B cell (primary cell): ENCODE measurements at regions not wholly inside any gene's neighbourhood (a gene's known extent, or its start where the extent isn't known, plus 50 kb on each side); places are given as distances from the start of the nearest gene placed in this dataset.
"Not testable (repeated sequence)": the region's sequence is repeated elsewhere in the genome, so short reads cannot be mapped to it uniquely, and the experiment has no call there.

Experiments
- ATAC-seq: fragments of 200-7000 bp; cut with Tn5 transposase; one replicate; pipeline ENCODE4 v1.10.0; 2021; ENCODE audit warnings: low read depth, mild to moderate bottlenecking, moderate number of reproducible peaks, moderate library complexity
- CTCF ChIA-PET: fragments of 350-600 bp; sonication (Branson Sonifier 250); formaldehyde crosslinking; loops from one replicate; lab custom pipeline; 2021; ENCODE audit warnings: antibody characterized with exemption, inconsistent platforms; lab: Charles Lee
- POLR2A ChIA-PET: fragments of 350-600 bp; sonication (Branson Sonifier 250); formaldehyde crosslinking; loops from one replicate; lab custom pipeline; 2021; ENCODE audit warnings: antibody characterized with exemption; lab: Charles Lee
- DNase-seq: peaks from one replicate; pipeline ENCODE4 v3.0.0; 2013
- H2AFZ ChIP-seq: 2 replicates; pipeline ENCODE4 v1.6.1; 2012; ENCODE audit warnings: mild to moderate bottlenecking, low read depth, low read length; ENCODE audit not compliant: insufficient read depth, poor library complexity, severe bottlenecking
- H3K27ac ChIP-seq, 2 donors: 1 replicate in 1 of 2; 2 replicates in 1 of 2; pipeline ENCODE4 v1.5.1; 2012 to 2013; ENCODE audit warnings: low read length in 2 of 2, mild to moderate bottlenecking in 2 of 2, moderate library complexity in 1 of 2
- H3K27me3 ChIP-seq, 4 experiments: fragments of 200-600 bp in 1 of 4; sonication (generic) in 1 of 4; replicated peaks in 1 of 4; 1 replicate in 2 of 4; 2 replicates in 2 of 4; pipeline versions ENCODE4 v1.6.1 to v1.7.0; 2013 to 2016; ENCODE audit warnings: low read length in 3 of 4, mild to moderate bottlenecking in 2 of 4, mixed read lengths in 1 of 4, moderate library complexity in 1 of 4; ENCODE audit not compliant: insufficient read depth in 4 of 4, control insufficient read depth in 3 of 4; ENCODE audit errors: control extremely low read depth in 1 of 4
- H3K36me3 ChIP-seq, 2 experiments: replicated peaks in 1 of 2; 1 replicate in 1 of 2; 2 replicates in 1 of 2; pipeline versions ENCODE4 v1.6.1 to v1.7.1; 2013; ENCODE audit warnings: low read length in 1 of 2; ENCODE audit not compliant: insufficient read depth in 2 of 2, control insufficient read depth in 1 of 2; ENCODE audit errors: control extremely low read depth in 1 of 2, extremely low read depth in 1 of 2
- H3K4me1 ChIP-seq, 2 donors: fragments of 200-600 bp in 1 of 2; sonication (generic) in 1 of 2; 1 replicate in 1 of 2; 2 replicates in 1 of 2; pipeline versions ENCODE4 v1.5.1 to v1.6.1; 2013 to 2017; ENCODE audit warnings: low read length in 2 of 2; ENCODE audit not compliant: control insufficient read depth in 2 of 2, insufficient read depth in 2 of 2
- H3K4me2 ChIP-seq: replicated peaks from 2 replicates; pipeline ENCODE3; 2012; ENCODE audit warnings: mild to moderate bottlenecking, low read depth, low read length; ENCODE audit not compliant: poor library complexity, severe bottlenecking
- H3K4me3 ChIP-seq, 5 experiments: fragments of 200-600 bp in 1 of 5; sonication (generic) in 1 of 5; 1 replicate in 3 of 5; 2 replicates in 2 of 5; pipeline versions ENCODE4 v1.5.1 to v1.7.0; 2011 to 2016; ENCODE audit warnings: low read length in 4 of 5, mild to moderate bottlenecking in 4 of 5, low read depth in 2 of 5, control low read depth in 1 of 5, moderate library complexity in 1 of 5; ENCODE audit not compliant: insufficient read depth in 1 of 5; ENCODE audit errors: control extremely low read depth in 1 of 5, extremely low read depth in 1 of 5
- H3K79me2 ChIP-seq: fragments of 200-600 bp; sonication (generic); one replicate; pipeline ENCODE4 v1.6.0; 2016; ENCODE audit warnings: low read length; ENCODE audit not compliant: control insufficient read depth, insufficient read depth
- H3K9ac ChIP-seq: fragments of 200-600 bp; sonication (generic); 2 replicates; pipeline ENCODE4 v1.6.1; 2017; ENCODE audit warnings: mild to moderate bottlenecking, low read length, moderate library complexity
- H3K9me3 ChIP-seq, 3 donors: one replicate each; pipeline versions ENCODE4 v1.6.1 to v1.7.1; 2013; ENCODE audit warnings: low read length in 2 of 3; ENCODE audit not compliant: control insufficient read depth in 2 of 3, insufficient read depth in 1 of 3; ENCODE audit errors: control extremely low read depth in 1 of 3
- H4K20me1 ChIP-seq: 2 replicates; pipeline ENCODE4 v1.6.0; 2012; ENCODE audit warnings: mild to moderate bottlenecking, low read length; ENCODE audit not compliant: insufficient read depth, control insufficient read depth, poor library complexity, severe bottlenecking
- H3K27ac Mint-ChIP-seq: one replicate; pipeline ENCODE4 v1.8.0; 2021; ENCODE audit warnings: mixed read lengths
- H3K27me3 Mint-ChIP-seq: one replicate; pipeline ENCODE4 v1.8.0; 2021; ENCODE audit warnings: mixed read lengths
- H3K4me1 Mint-ChIP-seq: one replicate; pipeline ENCODE4 v1.8.0; 2021; ENCODE audit warnings: mixed read lengths
- H3K4me3 Mint-ChIP-seq: one replicate; pipeline ENCODE4 v1.8.0; 2021; ENCODE audit warnings: mixed read lengths
- H3K9me3 Mint-ChIP-seq: one replicate; pipeline ENCODE4 v1.8.0; 2022; ENCODE audit warnings: mixed read lengths; ENCODE audit not compliant: insufficient read depth
- CTCF ChIP-seq: fragments of 200-600 bp; IDR thresholded peaks from one replicate; pipeline ENCODE4 v1.8.0; 2022; ENCODE audit warnings: antibody characterized with exemption, mild to moderate bottlenecking
- EZH2 ChIP-seq: IDR thresholded peaks from 2 replicates; pipeline ENCODE4 v1.6.1; 2012; ENCODE audit warnings: borderline replicate concordance, low read depth, mild to moderate bottlenecking, moderate library complexity, low read length; ENCODE audit not compliant: insufficient read depth, poor library complexity, severe bottlenecking
- WGBS: methylation state at CpG from one replicate; pipeline ENCODE4 v1.1.5; 2013; ENCODE audit warnings: missing lambda C conversion rate; ENCODE audit not compliant: insufficient coverage; 5-methylcytosine and 5-hydroxymethylcytosine counted together
- intact Hi-C: fragments of 100-400 bp; cut with micrococcal nuclease; formaldehyde crosslinking; loops from one replicate; pipeline ENCODE4 v1.10.0; 2022

DNA sequence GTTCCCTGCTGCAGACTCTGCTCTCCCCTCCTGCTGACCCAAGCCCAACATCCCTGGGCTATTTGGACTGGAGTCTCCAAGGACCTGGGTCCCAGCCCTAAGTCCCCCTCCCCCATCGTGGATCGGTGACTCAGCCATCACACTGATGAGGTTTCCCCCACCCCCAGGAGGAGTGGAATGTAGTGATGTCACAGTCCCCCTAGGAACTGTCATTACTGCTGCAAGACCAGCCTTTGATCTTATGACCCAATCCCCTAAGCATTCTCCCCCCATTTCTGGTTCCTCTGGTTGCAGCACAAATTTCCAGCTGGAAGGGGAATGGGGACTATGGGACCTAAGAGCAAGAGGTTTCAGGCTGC, 63.4 kb upstream of the CSPG4 start:
- Histone ChIP-seq H3K79me2 (no peaks in the 10 kb centered on the region), H3K9ac (no peak overlapping the region), H3K36me3 (no peaks in the 10 kb centered on the region), H4K20me1 (no peaks in the 10 kb centered on the region), H3K27me3 (no peaks in the 10 kb centered on the region), H3K4me1 (no peaks in the 10 kb centered on the region), H3K9me3 (peaks cover 0 to 4% (median 0%) of the 10 kb centered on the region in 3 donors), H3K27ac (no peak overlapping the region), H2AFZ (no peak overlapping the region), H3K4me3 (no peak overlapping the region), H3K4me2 (no peak overlapping the region)
- ChIA-PET CTCF (no interaction called here), POLR2A (interaction anchor here (1.1 kb wide), 1 partner anchor 26 kb away, joined by 3 read pairs; no protein-coding TSS in a partner anchor)
- Mint-ChIP-seq H3K4me1 (no peaks in the 10 kb centered on the region), H3K27ac (no peak overlapping the region), H3K27me3 (peaks cover 18% of the 10 kb centered on the region), H3K4me3 (no peak overlapping the region), H3K9me3 (no peaks in the 10 kb centered on the region)
- no peak for DNase-seq
- intact Hi-C loops: no loop called here
- no peak for ATAC-seq
- no CpG with 5 or more reads among the region's 2 CpGs for WGBS
- TF ChIP-seq CTCF (no peak), EZH2 (no peak)

DNA sequence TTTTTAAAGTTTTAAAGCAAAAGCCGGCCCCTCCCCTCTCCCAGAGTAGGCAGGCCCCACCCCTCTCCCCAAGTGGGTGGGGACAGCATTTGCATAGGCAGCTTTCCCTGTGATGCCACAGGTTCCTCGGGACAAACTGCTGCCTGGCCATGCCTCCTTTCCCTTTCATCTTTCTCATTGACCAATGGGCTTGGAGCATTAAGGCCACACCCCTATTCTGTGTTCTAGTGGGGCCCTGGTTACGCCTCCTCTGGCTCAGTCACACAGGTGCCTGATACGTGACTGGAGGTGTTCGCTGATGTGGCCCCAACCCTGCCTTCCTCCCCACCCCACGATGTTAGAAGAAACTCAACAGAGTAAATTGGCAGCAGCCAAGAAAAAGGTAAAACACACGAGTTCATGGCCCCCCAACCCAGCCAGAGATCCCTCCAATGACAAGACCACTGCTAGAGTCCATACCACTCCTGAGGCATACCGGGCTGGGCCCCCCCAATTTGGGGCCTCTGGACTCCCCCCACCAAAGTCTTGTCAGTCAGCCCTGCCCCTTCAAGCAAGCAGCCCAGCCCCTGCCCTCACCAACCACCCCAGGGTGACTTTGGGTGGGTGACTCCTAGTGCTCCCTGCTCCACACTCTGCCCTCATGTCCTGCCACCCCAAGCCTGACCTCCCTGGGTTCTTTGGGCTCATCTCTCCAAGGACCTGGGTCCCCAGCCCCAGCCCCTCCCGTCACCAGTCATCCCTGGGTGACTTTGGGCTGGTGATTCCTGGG, 62.8 kb upstream of the CSPG4 start:
- ATAC-seq (no peak), DNase-seq (no peak)
- ChIA-PET CTCF (no interaction called here), POLR2A (no interaction called here)
- H2AFZ ChIP-seq: no peak overlapping the region
- H3K79me2 ChIP-seq: no peaks in the 10 kb centered on the region
- H3K4me1 ChIP-seq: no peaks in the 10 kb centered on the region
- H3K4me1 Mint-ChIP-seq: no peaks in the 10 kb centered on the region
- no peak overlapping the region for H3K4me3 ChIP-seq
- WGBS: 90% methylated on average over 8 of the region's 9 CpGs
- H3K4me2 ChIP-seq: no peak overlapping the region
- intact Hi-C loops: no loop called here
- no peak for TF ChIP-seq CTCF
- H3K36me3 ChIP-seq: no peaks in the 10 kb centered on the region
- H3K9me3 Mint-ChIP-seq: no peaks in the 10 kb centered on the region
- no peak overlapping the region for H3K27ac Mint-ChIP-seq
- no peak overlapping the region for H3K4me3 Mint-ChIP-seq
- peaks cover 18% of the 10 kb centered on the region for H3K27me3 Mint-ChIP-seq
- no peaks in the 10 kb centered on the region for H3K27me3 ChIP-seq
- H3K27ac ChIP-seq: no peak overlapping the region
- H4K20me1 ChIP-seq: no peaks in the 10 kb centered on the region
- H3K9me3 ChIP-seq: peaks cover 0 to 4% (median 0%) of the 10 kb centered on the region in 3 donors
- no peak overlapping the region for H3K9ac ChIP-seq

DNA sequence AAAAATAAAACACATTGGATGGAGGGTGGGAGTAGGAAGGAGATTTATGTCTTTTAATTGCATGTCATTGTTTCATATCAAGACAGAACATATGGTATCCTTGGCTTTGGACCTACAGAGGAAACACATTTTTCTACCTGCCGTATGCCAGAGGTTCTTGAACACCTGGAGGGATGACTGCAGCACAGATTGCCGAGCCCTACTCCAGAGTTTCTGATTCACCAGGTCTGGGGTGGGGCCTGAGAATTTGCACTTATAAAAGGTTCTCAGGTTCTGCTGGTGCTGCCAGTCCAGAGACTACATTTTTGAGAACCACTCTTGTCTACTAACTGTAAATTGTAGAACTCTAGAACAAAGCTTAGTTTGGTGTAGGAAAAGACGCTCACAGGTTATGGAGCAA, 61.3 kb upstream of the CSPG4 start:
- H3K9ac ChIP-seq, H3K36me3 ChIP-seq, H3K4me1 ChIP-seq, ATAC-seq, POLR2A ChIA-PET, DNase-seq, intact Hi-C loops, H3K4me3 ChIP-seq, H3K27ac ChIP-seq, H3K4me2 ChIP-seq, H3K27ac Mint-ChIP-seq, CTCF ChIA-PET, H3K9me3 ChIP-seq, H4K20me1 ChIP-seq, H3K4me3 Mint-ChIP-seq, H3K79me2 ChIP-seq, H2AFZ ChIP-seq, H3K4me1 Mint-ChIP-seq, H3K27me3 ChIP-seq, H3K9me3 Mint-ChIP-seq: not testable (repeated sequence)
- H3K27me3 Mint-ChIP-seq: peaks cover 14% of the 10 kb centered on the region
- 63% methylated on average over 2 of the region's 3 CpGs for WGBS
